Stimulated activated CD4-positive, alpha-beta T cell treated with anti-CD3 and anti-CD28 coated beads, Interleukin-4, amount 100 ng/mL, for 1 hour (primary cell): ENCODE measurements at regions not wholly inside any gene's neighbourhood (a gene's known extent, or its start where the extent isn't known, plus 50 kb on each side); places are given as distances from the start of the nearest gene placed in this dataset.

Source experiments
- DNase-seq: peaks from one replicate; pipeline ENCODE4 v3.0.0-alpha.2; 2020

- no peak for DNase-seq
Measured at GRCh38 chr2:238655974-238656722, 191.7 kb upstream of the TWIST2 start.

- DNase-seq = no peak
Measured at GRCh38 chr2:238657132-238658053, 190.5 kb upstream of the TWIST2 start.

- no peak for DNase-seq
Measured at GRCh38 chr2:238658054-238658407, 189.9 kb upstream of the TWIST2 start.

- no peak for DNase-seq
Measured at GRCh38 chr2:238658820-238659219, 189.1 kb upstream of the TWIST2 start.

GRCh38 chr2:238659231-238659630 is 188.7 kb upstream of the TWIST2 start:
- no peak for DNase-seq

GRCh38 chr2:238663586-238663985 is 184.3 kb upstream of the TWIST2 start:
- DNase-seq = no peak

- no peak for DNase-seq
Measured at GRCh38 chr2:238665919-238666318, 182.0 kb upstream of the TWIST2 start.

GRCh38 chr2:238666543-238666942 is 181.3 kb upstream of the TWIST2 start:
- no peak for DNase-seq

GRCh38 chr2:238667008-238667407 is 180.9 kb upstream of the TWIST2 start:
- no peak for DNase-seq

GRCh38 chr2:238667639-238668038 is 180.2 kb upstream of the TWIST2 start:
- DNase-seq = no peak

- DNase-seq = no peak
Measured at GRCh38 chr2:238668426-238668825, 179.5 kb upstream of the TWIST2 start.

- DNase-seq = no peak
Measured at GRCh38 chr2:238669046-238669445, 178.8 kb upstream of the TWIST2 start.

GRCh38 chr2:238669581-238670080 is 178.3 kb upstream of the TWIST2 start:
- DNase-seq = no peak

- no peak for DNase-seq
Measured at GRCh38 chr2:238670111-238670585, 177.7 kb upstream of the TWIST2 start.

GRCh38 chr2:238682536-238682935 is 165.3 kb upstream of the TWIST2 start:
- no peak for DNase-seq

- no peak for DNase-seq
Measured at GRCh38 chr2:238684362-238685326, 163.2 kb upstream of the TWIST2 start.

GRCh38 chr2:238685327-238685709 is 162.6 kb upstream of the TWIST2 start:
- DNase-seq = no peak

- DNase-seq = no peak
Measured at GRCh38 chr2:238685713-238686112, 162.2 kb upstream of the TWIST2 start.

GRCh38 chr2:238686223-238686622 is 161.7 kb upstream of the TWIST2 start:
- no peak for DNase-seq

GRCh38 chr2:238688193-238689153 is 159.4 kb upstream of the TWIST2 start:
- no peak for DNase-seq

GRCh38 chr2:238689331-238689730 is 158.6 kb upstream of the TWIST2 start:
- no peak for DNase-seq
